Neural cell (in vitro differentiated cells): ENCODE measurements at regions not wholly inside any gene's neighbourhood (a gene's known extent, or its start where the extent isn't known, plus 50 kb on each side); places are given as distances from the start of the nearest gene placed in this dataset.

ENCODE experiments used
- H2AFZ ChIP-seq: fragments of 200-600, 300-800 bp; sonication (generic), shearing (Covaris generic); 2 replicates; pipeline ENCODE4 v1.6.0; 2014; ENCODE audit warnings: low read depth, mild to moderate bottlenecking, antibody characterized with exemption, low read length, moderate library complexity
- H3F3A ChIP-seq: fragments of 200-600 bp; shearing (Covaris generic); 2 replicates; pipeline ENCODE4 v1.6.1; 2016; ENCODE audit warnings: mild to moderate bottlenecking, moderate library complexity, mixed read lengths, antibody characterized with exemption, low read length; ENCODE audit not compliant: insufficient read depth, poor library complexity, severe bottlenecking
- H3K27ac ChIP-seq: fragments of 200-600, 300-800 bp; sonication (generic), shearing (Covaris generic); 2 replicates; pipeline ENCODE4 v1.5.1; 2014; ENCODE audit warnings: mild to moderate bottlenecking, low read length, moderate library complexity
- H3K27me3 ChIP-seq: fragments of 300-800, 200-600 bp; sonication (generic), shearing (Covaris generic); 2 replicates; pipeline ENCODE4 v1.6.0; 2014; ENCODE audit warnings: mild to moderate bottlenecking, low read depth, low read length, moderate library complexity; ENCODE audit not compliant: insufficient read depth
- H3K36me3 ChIP-seq: fragments of 300-800, 200-600 bp; sonication (generic), shearing (Covaris generic); 2 replicates; pipeline ENCODE4 v1.5.1; 2014; ENCODE audit warnings: mild to moderate bottlenecking, antibody characterized with exemption, low read length, moderate library complexity; ENCODE audit not compliant: insufficient read depth
- H3K4me2 ChIP-seq: fragments of 300-800, 200-600 bp; sonication (generic), shearing (Covaris generic); 2 replicates; pipeline ENCODE4 v1.6.0; 2014; ENCODE audit warnings: mild to moderate bottlenecking, low read length
- H3K4me3 ChIP-seq: fragments of 300-800, 200-600 bp; sonication (generic), shearing (Covaris generic); 2 replicates; pipeline ENCODE4 v1.5.1; 2014; ENCODE audit warnings: mild to moderate bottlenecking, low read length, moderate library complexity
- H3K79me2 ChIP-seq: fragments of 200-600 bp; shearing (Covaris generic); replicated peaks from 2 replicates; pipeline ENCODE4 v1.6.0; 2014; ENCODE audit warnings: mild to moderate bottlenecking, low read length, moderate library complexity; ENCODE audit not compliant: insufficient read depth
- H3K9ac ChIP-seq: fragments of 300-800, 200-600 bp; sonication (generic), shearing (Covaris generic); 2 replicates; pipeline ENCODE4 v1.6.1; 2016; ENCODE audit warnings: mild to moderate bottlenecking, low read length, mixed read lengths
- H3K9me2 ChIP-seq: fragments of 200-600 bp; shearing (Covaris generic); 2 replicates; pipeline ENCODE4 v1.6.1; 2016; ENCODE audit warnings: mild to moderate bottlenecking, low read length, mixed read lengths; ENCODE audit not compliant: insufficient read depth
- H3K9me3 ChIP-seq: fragments of 200-600, 300-800 bp; sonication (generic), shearing (Covaris generic); 2 replicates; pipeline ENCODE4 v1.6.1; 2016; ENCODE audit warnings: mild to moderate bottlenecking, mixed run types, low read length, moderate library complexity, mixed read lengths
- H4K20me1 ChIP-seq: fragments of 200-600 bp; shearing (Covaris generic); 2 replicates; pipeline ENCODE4 v1.6.1; 2016; ENCODE audit warnings: mild to moderate bottlenecking, mixed run types; ENCODE audit not compliant: insufficient read depth
- CTCF ChIP-seq: fragments of 450-650 bp; IDR thresholded peaks from 2 replicates; pipeline ENCODE4 v1.5.1; 2014; ENCODE audit warnings: antibody characterized with exemption, mild to moderate bottlenecking, moderate library complexity; ENCODE audit not compliant: poor library complexity, severe bottlenecking
- EP300 ChIP-seq: fragments of 450-650 bp; conservative IDR thresholded peaks from 2 replicates; pipeline ENCODE4 v1.6.1; 2014; ENCODE audit warnings: antibody characterized with exemption, mild to moderate bottlenecking, moderate library complexity; ENCODE audit not compliant: poor library complexity, severe bottlenecking
- EZH2 ChIP-seq: fragments of 200-600, 300-800 bp; shearing (Covaris generic), sonication (generic); IDR thresholded peaks from 2 replicates; pipeline ENCODE4 v1.6.1; 2014; ENCODE audit warnings: antibody characterized with exemption, low read length, borderline replicate concordance, mild to moderate bottlenecking; ENCODE audit not compliant: insufficient read depth, poor library complexity, severe bottlenecking
- MXI1 ChIP-seq: fragments of 450-650 bp; conservative IDR thresholded peaks from 2 replicates; pipeline ENCODE4 v1.6.1; 2014; ENCODE audit warnings: antibody characterized with exemption, mild to moderate bottlenecking; ENCODE audit not compliant: poor library complexity, severe bottlenecking
- POLR2AphosphoS5 ChIP-seq: IDR thresholded peaks from 2 replicates; pipeline ENCODE4 v1.6.1; 2012
- RAD21 ChIP-seq: fragments of 450-650 bp; conservative IDR thresholded peaks from 2 replicates; pipeline ENCODE4 v1.6.1; 2014; ENCODE audit warnings: antibody characterized with exemption, mild to moderate bottlenecking, moderate library complexity
- REST ChIP-seq: IDR thresholded peaks from 2 replicates; pipeline ENCODE4 v1.6.1; 2012; ENCODE audit warnings: borderline replicate concordance
- SMC3 ChIP-seq: fragments of 450-650 bp; conservative IDR thresholded peaks from 2 replicates; pipeline ENCODE4 v1.6.1; 2014; ENCODE audit warnings: antibody characterized with exemption, mild to moderate bottlenecking, moderate library complexity; ENCODE audit not compliant: poor library complexity
- TAF1 ChIP-seq: IDR thresholded peaks from 2 replicates; pipeline ENCODE4 v1.6.1; 2012; ENCODE audit warnings: low read depth

GRCh38 chr21:35906586-35906985 lies 153.7 kb downstream of the SETD4 start:
- H3K9me3 ChIP-seq, result no peaks in the 10 kb centered on the region
- no peak overlapping the region for H2AFZ ChIP-seq
- no peak for TF ChIP-seq TAF1
- TF ChIP-seq SMC3, result no peak
- TF ChIP-seq REST, result no peak
- TF ChIP-seq POLR2AphosphoS5, result no peak
- no peak for TF ChIP-seq MXI1
- no peak for TF ChIP-seq CTCF
- TF ChIP-seq EP300, result no peak
- no peak for TF ChIP-seq RAD21
- TF ChIP-seq EZH2, result no peak

GRCh38 chr21:35905963-35906345 lies 154.4 kb downstream of the SETD4 start:
- TF ChIP-seq MXI1 (no peak), EP300 (no peak), CTCF (no peak), SMC3 (no peak), EZH2 (no peak), RAD21 (no peak), REST (no peak), TAF1 (no peak), POLR2AphosphoS5 (no peak)
- Histone ChIP-seq H3K79me2 (no peaks in the 10 kb centered on the region), H4K20me1 (no peaks in the 10 kb centered on the region), H3K4me2 (no peak overlapping the region), H3K4me3 (no peak overlapping the region), H2AFZ (no peak overlapping the region), H3K9ac (no peak overlapping the region), H3K27ac (no peak overlapping the region), H3K9me3 (no peaks in the 10 kb centered on the region), H3F3A (no peaks in the 10 kb centered on the region), H3K27me3 (no peaks in the 10 kb centered on the region), H3K9me2 (no peaks in the 10 kb centered on the region), H3K36me3 (no peaks in the 10 kb centered on the region)

More at GRCh38 chr21:35906586-35906985, 153.7 kb downstream of the SETD4 start:
- Histone ChIP-seq H3K9ac (no peak overlapping the region), H4K20me1 (no peaks in the 10 kb centered on the region), H3F3A (no peaks in the 10 kb centered on the region), H3K4me2 (no peak overlapping the region), H3K4me3 (no peak overlapping the region), H3K36me3 (no peaks in the 10 kb centered on the region), H3K9me2 (no peaks in the 10 kb centered on the region), H3K27ac (no peak overlapping the region), H3K79me2 (no peaks in the 10 kb centered on the region), H3K27me3 (no peaks in the 10 kb centered on the region)
